Tibial nerve (tissue), 4 donors: ENCODE measurements at regions not wholly inside any gene's neighbourhood (a gene's known extent, or its start where the extent isn't known, plus 50 kb on each side); places are given as distances from the start of the nearest gene placed in this dataset.

Experiments
- DNase-seq, 2 donors: peaks; one replicate each; pipeline ENCODE4 v3.0.0-alpha.2; 2019; ENCODE audit warnings: low spot score in 2 of 2
- H3K27ac ChIP-seq, 4 donors: fragments of 200-600 bp; sonication (generic) in 3 of 4; one replicate each; pipeline ENCODE4 v1.5.1; 2017 to 2019; ENCODE audit warnings: mild to moderate bottlenecking in 1 of 4
- H3K27me3 ChIP-seq, 2 donors: fragments of 200-600 bp; sonication (generic) in 1 of 2; one replicate each; pipeline versions ENCODE4 v1.5.1 to v1.6.0; 2017 to 2019
- H3K36me3 ChIP-seq, 3 donors: fragments of 200-600 bp; sonication (generic); one replicate each; pipeline ENCODE4 v1.5.1; 2018 to 2019
- H3K4me1 ChIP-seq, 4 donors: fragments of 200-600 bp; sonication (generic) in 3 of 4; one replicate each; pipeline ENCODE4 v1.5.1; 2017 to 2019
- H3K4me3 ChIP-seq, 4 donors: fragments of 200-600 bp; sonication (generic) in 3 of 4; one replicate each; pipeline ENCODE4 v1.5.1; 2017 to 2019; ENCODE audit warnings: mild to moderate bottlenecking in 1 of 4, moderate library complexity in 1 of 4
- H3K9me3 ChIP-seq, 4 donors: fragments of 200-600 bp; sonication (generic) in 3 of 4; one replicate each; pipeline ENCODE4 v1.5.1; 2017 to 2019
- EP300 ChIP-seq, 2 donors: sonication (generic); formaldehyde crosslinking; IDR thresholded peaks; one replicate each; pipeline ENCODE4 v1.6.1; 2017; ENCODE audit warnings: antibody characterized with exemption in 2 of 2, mild to moderate bottlenecking in 1 of 2
- POLR2A ChIP-seq, 2 donors: fragments of 450-650 bp; IDR thresholded peaks; one replicate each; pipeline ENCODE4 v1.6.1; 2017; ENCODE audit warnings: antibody characterized with exemption in 2 of 2, mild to moderate bottlenecking in 2 of 2, moderate library complexity in 2 of 2
- WGBS, 2 donors: methylation state at CpG; one replicate each; pipeline ENCODE4 v1.1.5; 2018; 5-methylcytosine and 5-hydroxymethylcytosine counted together
- TF ChIP-seq, protein P1 (sequence below), 5 experiments: fragments of 200-600 bp in 3 of 5; fragments of 450-650 bp in 2 of 5; sonication (generic) in 3 of 5; IDR thresholded peaks; one replicate each; pipeline ENCODE4 v1.5.1; 2016 to 2019; ENCODE audit warnings: antibody characterized with exemption in 5 of 5, mild to moderate bottlenecking in 3 of 5, moderate library complexity in 2 of 5

- no peak for DNase-seq
- Histone ChIP-seq H3K27me3 (no peaks in the 10 kb centered on the region), H3K9me3 (peaks cover 0 to 4% (median 0%) of the 10 kb centered on the region in 4 donors), H3K27ac (peak overlapping the region in 1 of 4 donors; percentile 60), H3K36me3 (no peaks in the 10 kb centered on the region), H3K4me3 (no peak overlapping the region), H3K4me1 (peaks cover 0 to 19% (median 4%) of the 10 kb centered on the region in 4 donors)
- WGBS, 2 donors, result 66 to 68% methylated on average over 7 of the region's 7 CpGs
- TF ChIP-seq, protein P1, sequence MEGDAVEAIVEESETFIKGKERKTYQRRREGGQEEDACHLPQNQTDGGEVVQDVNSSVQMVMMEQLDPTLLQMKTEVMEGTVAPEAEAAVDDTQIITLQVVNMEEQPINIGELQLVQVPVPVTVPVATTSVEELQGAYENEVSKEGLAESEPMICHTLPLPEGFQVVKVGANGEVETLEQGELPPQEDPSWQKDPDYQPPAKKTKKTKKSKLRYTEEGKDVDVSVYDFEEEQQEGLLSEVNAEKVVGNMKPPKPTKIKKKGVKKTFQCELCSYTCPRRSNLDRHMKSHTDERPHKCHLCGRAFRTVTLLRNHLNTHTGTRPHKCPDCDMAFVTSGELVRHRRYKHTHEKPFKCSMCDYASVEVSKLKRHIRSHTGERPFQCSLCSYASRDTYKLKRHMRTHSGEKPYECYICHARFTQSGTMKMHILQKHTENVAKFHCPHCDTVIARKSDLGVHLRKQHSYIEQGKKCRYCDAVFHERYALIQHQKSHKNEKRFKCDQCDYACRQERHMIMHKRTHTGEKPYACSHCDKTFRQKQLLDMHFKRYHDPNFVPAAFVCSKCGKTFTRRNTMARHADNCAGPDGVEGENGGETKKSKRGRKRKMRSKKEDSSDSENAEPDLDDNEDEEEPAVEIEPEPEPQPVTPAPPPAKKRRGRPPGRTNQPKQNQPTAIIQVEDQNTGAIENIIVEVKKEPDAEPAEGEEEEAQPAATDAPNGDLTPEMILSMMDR (IDR thresholded peaks at IDR 0.05), result no peak
- TF ChIP-seq POLR2A (IDR thresholded peaks at IDR 0.05) (no peak), EP300 (IDR thresholded peaks at IDR 0.05) (no peak)
These were observed 51.3 kb upstream of the BOD1 start for GRCh38 chr5:173667702-173668101.

DNA sequence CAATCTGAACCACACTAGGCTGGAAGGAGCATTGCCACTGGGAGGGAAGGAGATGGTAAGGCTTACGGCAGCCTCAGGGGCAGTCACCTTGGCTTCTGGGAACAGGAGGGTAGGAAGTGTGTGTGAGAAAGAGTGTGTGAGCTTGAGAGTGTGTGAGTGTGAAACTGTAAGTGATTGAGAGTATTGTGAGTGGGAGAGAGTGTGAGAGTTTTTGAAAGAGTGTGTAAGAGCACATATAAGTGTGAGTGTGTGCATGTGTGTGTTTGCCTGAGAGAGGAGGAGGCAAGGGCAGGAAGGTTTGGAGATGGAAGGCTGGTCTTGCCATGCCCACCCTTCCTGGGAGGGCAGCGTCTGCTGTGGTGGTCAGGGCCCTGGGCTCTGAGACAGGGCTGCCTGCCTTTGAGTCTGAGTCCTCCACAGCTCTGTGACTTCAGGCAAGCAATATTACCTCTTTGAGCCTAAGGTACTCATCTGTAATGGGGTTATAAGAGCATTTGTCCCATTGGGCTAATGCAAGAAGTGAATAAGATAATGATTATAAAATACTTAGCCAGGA is 51.9 kb upstream of the BOD1 start:
- H3K27ac ChIP-seq, result peak overlapping the region in 1 of 4 donors; percentile 60
- no peak overlapping the region for H3K4me3 ChIP-seq
- H3K9me3 ChIP-seq, result peaks cover 0 to 4% (median 0%) of the 10 kb centered on the region in 4 donors
- peaks cover 0 to 19% (median 4%) of the 10 kb centered on the region in 4 donors for H3K4me1 ChIP-seq
- WGBS, 2 donors, result 90 to 92% methylated on average over 2 of the region's 2 CpGs
- DNase-seq, result no peak
- no peaks in the 10 kb centered on the region for H3K36me3 ChIP-seq
- no peaks in the 10 kb centered on the region for H3K27me3 ChIP-seq
- TF ChIP-seq POLR2A (IDR thresholded peaks at IDR 0.05), result no peak
- TF ChIP-seq EP300 (IDR thresholded peaks at IDR 0.05), result no peak

GRCh38 chr5:173668910-173669309 is 52.5 kb upstream of the BOD1 start:
- H3K27ac ChIP-seq, result peak overlapping the region in 1 of 4 donors; percentile 60
- peaks cover 0 to 5% of the 10 kb centered on the region in 2 donors for H3K27me3 ChIP-seq
- 91 to 94% methylated on average over 5 of the region's 5 CpGs for WGBS, 2 donors
- H3K36me3 ChIP-seq, result no peaks in the 10 kb centered on the region
- H3K9me3 ChIP-seq, result peaks cover 0 to 4% (median 0%) of the 10 kb centered on the region in 4 donors
- no peak for DNase-seq
- peaks cover 0 to 19% (median 4%) of the 10 kb centered on the region in 4 donors for H3K4me1 ChIP-seq
- H3K4me3 ChIP-seq, result no peak overlapping the region
- TF ChIP-seq, protein P1 (IDR thresholded peaks at IDR 0.05), result no peak
- TF ChIP-seq POLR2A (IDR thresholded peaks at IDR 0.05), result no peak
- TF ChIP-seq EP300 (IDR thresholded peaks at IDR 0.05), result no peak

GRCh38 chr5:173669483-173669882 is 53.0 kb upstream of the BOD1 start:
- no peak for DNase-seq
- TF ChIP-seq, protein P1 (IDR thresholded peaks at IDR 0.05), result no peak
- TF ChIP-seq EP300 (IDR thresholded peaks at IDR 0.05) (no peak), POLR2A (IDR thresholded peaks at IDR 0.05) (no peak)
- WGBS, 2 donors, result 64 to 72% methylated on average over 3 of the region's 3 CpGs

GRCh38 chr5:173670130-173670651 is 53.7 kb upstream of the BOD1 start:
- 34 to 39% methylated on average over 3 of the region's 3 CpGs for WGBS, 2 donors
- Histone ChIP-seq H3K27ac (peak overlapping the region; percentile 32 to 82 (median 62)), H3K27me3 (peaks cover 0 to 5% of the 10 kb centered on the region in 2 donors), H3K36me3 (no peaks in the 10 kb centered on the region), H3K4me3 (peak overlapping the region in 1 of 4 donors; percentile 32), H3K4me1 (peaks cover 0 to 19% (median 4%) of the 10 kb centered on the region in 4 donors), H3K9me3 (peaks cover 0 to 11% (median 0%) of the 10 kb centered on the region in 4 donors)
- TF ChIP-seq, protein P1 (IDR thresholded peaks at IDR 0.05), result no peak
- no peak for TF ChIP-seq POLR2A (IDR thresholded peaks at IDR 0.05)
- TF ChIP-seq EP300 (IDR thresholded peaks at IDR 0.05), result no peak
- no peak for DNase-seq

More at GRCh38 chr5:173669483-173669882, 53.0 kb upstream of the BOD1 start:
- peaks cover 0 to 5% of the 10 kb centered on the region in 2 donors for H3K27me3 ChIP-seq
- peak overlapping the region in 2 of 4 donors; percentile 46 to 78 for H3K27ac ChIP-seq
- peaks cover 0 to 19% (median 4%) of the 10 kb centered on the region in 4 donors for H3K4me1 ChIP-seq
- peaks cover 0 to 4% (median 0%) of the 10 kb centered on the region in 4 donors for H3K9me3 ChIP-seq
- no peaks in the 10 kb centered on the region for H3K36me3 ChIP-seq
- H3K4me3 ChIP-seq, result no peak overlapping the region
